Nephron progenitor cell (in vitro differentiated cells): ENCODE measurements at regions not wholly inside any gene's neighbourhood (a gene's known extent, or its start where the extent isn't known, plus 50 kb on each side); places are given as distances from the start of the nearest gene placed in this dataset.

Experiments
- DNase-seq: peaks from one replicate; pipeline ENCODE4 v3.0.0; 2021
- H3K27ac Mint-ChIP-seq: 2 replicates; pipeline ENCODE4 v1.8.0; 2021; ENCODE audit warnings: mild to moderate bottlenecking, moderate library complexity, mixed read lengths
- H3K27me3 Mint-ChIP-seq: 2 replicates; pipeline ENCODE4 v1.8.0; 2021; ENCODE audit warnings: mild to moderate bottlenecking, low read depth, mixed read lengths; ENCODE audit not compliant: poor library complexity
- H3K36me3 Mint-ChIP-seq: 2 replicates; pipeline ENCODE4 v1.8.0; 2021; ENCODE audit warnings: low read depth, mixed read lengths
- H3K4me1 Mint-ChIP-seq: 2 replicates; pipeline ENCODE4 v1.8.0; 2021; ENCODE audit warnings: mixed read lengths
- H3K4me3 Mint-ChIP-seq: 2 replicates; pipeline ENCODE4 v1.8.0; 2021; ENCODE audit warnings: mild to moderate bottlenecking, moderate library complexity, mixed read lengths
- H3K9me3 Mint-ChIP-seq: 2 replicates; pipeline ENCODE4 v1.8.0; 2021; ENCODE audit warnings: mild to moderate bottlenecking, moderate library complexity, mixed read lengths
- CTCF ChIP-seq: fragments of 200-600 bp; sonication (generic); IDR thresholded peaks from 2 replicates; pipeline ENCODE4 v1.5.0; 2021; ENCODE audit warnings: antibody characterized with exemption

GRCh38 chr15:31871166-31871886 is 159.0 kb upstream of the CHRNA7 start:
- Mint-ChIP-seq H3K27me3 (peaks cover 14% of the 10 kb centered on the region), H3K36me3 (no peaks in the 10 kb centered on the region), H3K9me3 (no peaks in the 10 kb centered on the region), H3K27ac (peak overlapping the region; percentile 57), H3K4me1 (peaks cover 18% of the 10 kb centered on the region), H3K4me3 (peak overlapping the region; percentile 89)
- DNase-seq = no peak
- no peak for TF ChIP-seq CTCF

- Mint-ChIP-seq H3K36me3 (no peaks in the 10 kb centered on the region), H3K4me1 (peaks cover 16% of the 10 kb centered on the region), H3K4me3 (peak overlapping the region; percentile 14), H3K9me3 (no peaks in the 10 kb centered on the region), H3K27ac (no peak overlapping the region), H3K27me3 (peaks cover 14% of the 10 kb centered on the region)
- no peak for TF ChIP-seq CTCF
- no peak for DNase-seq
Measured at GRCh38 chr15:31871887-31872281, 158.4 kb upstream of the CHRNA7 start.

- Mint-ChIP-seq H3K9me3 (peaks cover 14% of the 10 kb centered on the region), H3K4me1 (no peaks in the 10 kb centered on the region), H3K27ac (no peak overlapping the region), H3K27me3 (peaks cover 3% of the 10 kb centered on the region), H3K36me3 (no peaks in the 10 kb centered on the region), H3K4me3 (no peak overlapping the region)
- peak; percentile 25 for TF ChIP-seq CTCF
- peak; percentile 22 for DNase-seq
Measured at GRCh38 chr15:31887246-31887645, 143.1 kb upstream of the CHRNA7 start.

GRCh38 chr15:31892513-31892912 is 137.8 kb upstream of the CHRNA7 start:
- Mint-ChIP-seq H3K9me3 (peaks cover 12% of the 10 kb centered on the region), H3K27me3 (peaks cover 4% of the 10 kb centered on the region), H3K4me1 (no peaks in the 10 kb centered on the region), H3K36me3 (no peaks in the 10 kb centered on the region), H3K27ac (no peak overlapping the region), H3K4me3 (no peak overlapping the region)
- no peak for TF ChIP-seq CTCF
- no peak for DNase-seq

- no peak for TF ChIP-seq CTCF
- Mint-ChIP-seq H3K9me3 (peaks cover 22% of the 10 kb centered on the region), H3K27ac (no peak overlapping the region), H3K36me3 (no peaks in the 10 kb centered on the region), H3K27me3 (peaks cover 4% of the 10 kb centered on the region), H3K4me3 (no peak overlapping the region), H3K4me1 (no peaks in the 10 kb centered on the region)
- no peak for DNase-seq
Measured at GRCh38 chr15:31893780-31894179, 136.5 kb upstream of the CHRNA7 start.

- Mint-ChIP-seq H3K4me3 (no peak overlapping the region), H3K36me3 (no peaks in the 10 kb centered on the region)
- TF ChIP-seq CTCF = no peak
Measured at GRCh38 chr15:31897746-31898145, 132.6 kb upstream of the CHRNA7 start.

More at GRCh38 chr15:31897746-31898145, 132.6 kb upstream of the CHRNA7 start:
- Mint-ChIP-seq H3K27ac (no peak overlapping the region), H3K4me1 (no peaks in the 10 kb centered on the region), H3K27me3 (peaks cover 4% of the 10 kb centered on the region), H3K9me3 (peaks cover 37% of the 10 kb centered on the region)
- DNase-seq = no peak
